HepG2 (cell line): ENCODE measurements at regions not wholly inside any gene's neighbourhood (a gene's known extent, or its start where the extent isn't known, plus 50 kb on each side); places are given as distances from the start of the nearest gene placed in this dataset.

ENCODE experiments used
- ATAC-seq: fragments of 200-7000 bp; cut with Tn5 transposase; 3 replicates; pipeline ENCODE4 v1.9.1; 2020; ENCODE audit warnings: mild to moderate bottlenecking, moderate library complexity
- BruUV-seq: library from RNA; stranded (reverse); fragments of 400-500 nt; replicated peaks from 2 replicates; lab custom pipeline; 2021; lab: Mats Ljungman, UMichigan
- CTCF ChIA-PET: fragments of 300-600 bp; formaldehyde crosslinking; extraction: SDS; loops from one replicate; lab custom pipeline; 2021; ENCODE audit warnings: low total read pairs, inconsistent platforms, low intra/inter-chr PET ratio; lab: Yijun Ruan, JAX
- POLR2A ChIA-PET: fragments of 350-600 bp; sonication (Branson Sonifier 250); formaldehyde crosslinking; loops from one replicate; lab custom pipeline; 2020; ENCODE audit warnings: antibody characterized with exemption, inconsistent platforms; lab: Yijun Ruan, JAX
- DNase-seq: peaks from one replicate; pipeline ENCODE4 v3.0.0-alpha.2; 2015; ENCODE audit warnings: low spot score
- FAIRE-seq: peaks from 3 replicates; lab custom pipeline; 2011; peaks lifted over from hg19 to GRCh38; lab: Jason Lieb, UNC
- H2AFZ ChIP-seq: one replicate; pipeline ENCODE4 v1.6.1; 2011; ENCODE audit warnings: low read length, inconsistent platforms
- H3K27ac ChIP-seq: fragments of 300-600 bp; 3 replicates; pipeline ENCODE4 v1.8.0; 2011; ENCODE audit warnings: mixed run types, mild to moderate bottlenecking, mixed read lengths, low read length, inconsistent platforms; ENCODE audit not compliant: insufficient read depth; ENCODE audit errors: extremely low read length
- H3K27me3 ChIP-seq, 2 experiments: fragments of 200-600 bp in 1 of 2; 2 replicates in 1 of 2; 3 replicates in 1 of 2; pipeline versions ENCODE4 v1.6.0 to v1.8.0; 2011; ENCODE audit warnings: low read length in 2 of 2, mild to moderate bottlenecking in 2 of 2, moderate library complexity in 2 of 2, inconsistent platforms in 1 of 2; ENCODE audit not compliant: insufficient read depth in 2 of 2, control insufficient read depth in 1 of 2
- H3K36me3 ChIP-seq, 2 experiments: fragments of 200-600 bp in 1 of 2; replicated peaks in 1 of 2; 2 replicates in 1 of 2; 3 replicates in 1 of 2; pipeline versions ENCODE4 v1.5.1 to v1.8.0; 2011; ENCODE audit warnings: low read length in 2 of 2, inconsistent platforms in 1 of 2; ENCODE audit not compliant: insufficient read depth in 2 of 2, control insufficient read depth in 1 of 2
- H3K4me1 ChIP-seq: 2 replicates; pipeline ENCODE4 v1.5.1; 2012; ENCODE audit warnings: low read length, inconsistent platforms; ENCODE audit not compliant: insufficient read depth
- H3K4me2 ChIP-seq: 2 replicates; pipeline ENCODE4 v1.6.0; 2011; ENCODE audit warnings: low read depth, low read length, inconsistent platforms
- H3K4me3 ChIP-seq, 3 experiments: fragments of 200-600 bp in 1 of 3; sonication (generic), shearing (Covaris generic) in 1 of 3; replicated peaks in 1 of 3; 2 replicates each; pipeline ENCODE4 v1.5.1; 2011 to 2016; ENCODE audit warnings: low read length in 3 of 3, inconsistent platforms in 2 of 3, low read depth in 2 of 3, mild to moderate bottlenecking in 2 of 3, control low read depth in 1 of 3, mixed read lengths in 1 of 3; ENCODE audit not compliant: insufficient read depth in 1 of 3
- H3K79me2 ChIP-seq: one replicate; pipeline ENCODE4 v1.6.1; 2011; ENCODE audit warnings: low read length, inconsistent platforms; ENCODE audit not compliant: insufficient read depth
- H3K9ac ChIP-seq: 2 replicates; pipeline ENCODE4 v1.6.0; 2011; ENCODE audit warnings: mild to moderate bottlenecking, low read depth, low read length, inconsistent platforms; ENCODE audit not compliant: insufficient read depth
- H3K9me3 ChIP-seq: 2 replicates; pipeline ENCODE4 v1.5.1; 2012; ENCODE audit warnings: mild to moderate bottlenecking, low read length
- H4K20me1 ChIP-seq: 2 replicates; pipeline ENCODE4 v1.6.0; 2011; ENCODE audit warnings: inconsistent platforms, mild to moderate bottlenecking, low read length, moderate library complexity; ENCODE audit not compliant: insufficient read depth
- ATF1 ChIP-seq: IDR thresholded peaks from 2 replicates; pipeline ENCODE4 v1.6.1; 2016; ENCODE audit warnings: mild to moderate bottlenecking, control low read depth
- FOXA3 ChIP-seq: IDR thresholded peaks from 2 replicates; pipeline ENCODE4 v1.6.1; 2016; ENCODE audit warnings: missing genetic modification reagents, missing compliant biosample characterization
- HIVEP1 ChIP-seq: sonication (generic); formaldehyde crosslinking; IDR thresholded peaks from 2 replicates; pipeline ENCODE4 v1.4.0; 2020; ENCODE audit warnings: mild to moderate bottlenecking, missing genetic modification reagents
- HNRNPK ChIP-seq: fragments of 200-400 bp; formaldehyde crosslinking; IDR thresholded peaks from 2 replicates; pipeline ENCODE4 v1.6.1; 2018; ENCODE audit warnings: low read length, low read depth, moderate library complexity, mild to moderate bottlenecking; ENCODE audit not compliant: poor library complexity, severe bottlenecking
- KLF9 ChIP-seq: IDR thresholded peaks from 2 replicates; pipeline ENCODE4 v1.6.1; 2016; ENCODE audit warnings: low read depth
- PCBP2 ChIP-seq: fragments of 200-400 bp; formaldehyde crosslinking; optimal IDR thresholded peaks from 2 replicates; pipeline ENCODE3; 2018; ENCODE audit warnings: low read length, low read depth; ENCODE audit not compliant: poor library complexity, severe bottlenecking
- POLR2A ChIP-seq, 2 experiments: IDR thresholded peaks; 2 replicates each; pipeline ENCODE4 v1.6.1; 2011; ENCODE audit warnings: low read depth in 2 of 2, low read length in 2 of 2, mild to moderate bottlenecking in 1 of 2, moderate library complexity in 1 of 2; ENCODE audit not compliant: insufficient read depth in 1 of 2
- PPARG ChIP-seq: conservative IDR thresholded peaks from 2 replicates; pipeline ENCODE4 v1.6.1; 2016; ENCODE audit warnings: missing biosample characterization, missing genetic modification reagents
- SMAD3 ChIP-seq: sonication (generic); formaldehyde crosslinking; IDR thresholded peaks from 2 replicates; pipeline ENCODE4 v1.4.0; 2020; ENCODE audit warnings: missing genetic modification reagents
- SMYD3 ChIP-seq: sonication (generic); formaldehyde crosslinking; IDR thresholded peaks from 2 replicates; pipeline ENCODE4 v1.8.1; 2023; ENCODE audit warnings: mild to moderate bottlenecking, missing genetic modification reagents
- ZKSCAN5 ChIP-seq: sonication (generic); formaldehyde crosslinking; IDR thresholded peaks from 2 replicates; pipeline ENCODE4 v1.5.1; 2020; ENCODE audit warnings: mild to moderate bottlenecking, missing genetic modification reagents
- ZNF562 ChIP-seq: sonication (generic); formaldehyde crosslinking; IDR thresholded peaks from 2 replicates; pipeline ENCODE4 v1.8.0; 2022; ENCODE audit warnings: missing genetic modification reagents, borderline replicate concordance
- WGBS: methylation state at CpG from one replicate; pipeline ENCODE4 v1.1.6; 2017; ENCODE audit warnings: low lambda C conversion rate; 5-methylcytosine and 5-hydroxymethylcytosine counted together
- in situ Hi-C: cut with HindIII; loops from 2 replicates; pipeline ENCODE4 v1.10.0; 2017; ENCODE audit warnings: low pct_unique_long_range_greater_than_20kb; ENCODE audit not compliant: extremely low pct_ligation_motif_present
- intact Hi-C: fragments of 100-400 bp; cut with micrococcal nuclease; formaldehyde crosslinking; loops from one replicate; pipeline ENCODE4 v1.10.0; 2022; ENCODE audit not compliant: unreplicated experiment
- TF ChIP-seq, protein P1 (sequence below): sonication (generic); formaldehyde crosslinking; IDR thresholded peaks from 2 replicates; pipeline ENCODE4 v1.5.1; 2020; ENCODE audit warnings: mild to moderate bottlenecking, missing genetic modification reagents, moderate library complexity

DNA sequence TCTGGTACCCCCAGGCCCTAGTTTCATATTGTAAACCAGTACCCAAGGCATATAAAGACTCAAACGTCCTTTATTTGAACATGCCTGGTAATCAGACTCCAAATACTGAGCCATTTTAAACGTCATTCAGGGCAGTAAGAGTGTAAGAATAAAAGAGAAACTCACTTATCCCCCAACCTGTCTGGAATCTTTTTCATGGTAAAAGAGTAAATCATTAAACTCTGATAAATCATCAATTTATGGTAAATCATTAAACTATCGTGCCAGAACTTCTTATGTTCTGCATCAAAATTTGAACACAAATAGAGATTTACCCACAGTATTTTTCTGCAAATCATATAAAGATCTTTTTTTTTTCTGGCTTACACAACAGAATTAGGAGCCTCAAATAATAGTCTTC, 734.3 kb upstream of the POT1 start (continued):
- TF ChIP-seq FOXA3 (CRISPR knock-in tag) (no peak), SMAD3 (CRISPR knock-in tag) (no peak), ZKSCAN5 (CRISPR knock-in tag) (no peak), HNRNPK (no peak), POLR2A (IDR thresholded peaks at IDR 0.05; ENCODE audit: insufficient read depth in 1 of 2, low read depth in 2 of 2, low read length in 2 of 2) (no peak)

DNA sequence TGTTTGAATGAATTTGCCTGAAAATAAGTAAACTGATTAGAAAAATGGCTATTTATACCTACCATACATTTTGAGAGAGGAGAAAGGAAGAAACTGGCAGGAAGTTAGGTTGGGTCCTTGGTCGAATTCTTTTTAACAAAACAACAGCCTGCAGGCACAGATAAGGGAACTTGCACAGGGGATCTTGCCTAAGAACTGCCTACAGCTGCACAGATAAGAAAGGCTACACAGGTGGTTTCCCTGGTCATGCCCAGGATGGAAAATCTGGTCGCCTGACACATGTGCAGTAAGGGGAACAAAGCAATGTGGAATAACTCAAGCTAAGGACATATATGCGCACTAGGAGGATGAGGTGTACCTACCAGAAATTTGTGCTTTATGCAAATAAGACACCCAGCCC, 732.1 kb upstream of the POT1 start:
- Histone ChIP-seq H4K20me1 (no peaks in the 10 kb centered on the region), H3K27ac (no peak overlapping the region), H3K4me2 (no peak overlapping the region)
- DNase-seq: no peak
- 15% methylated on average over 3 of the region's 3 CpGs for WGBS
- TF ChIP-seq KLF9: no peak
- TF ChIP-seq, all 625 proteins: peak for 0
- Histone ChIP-seq H3K9me3 (peaks cover 8% of the 10 kb centered on the region; the same call in 1 of the 2 replicates), H3K9ac (no peak overlapping the region), H2AFZ (no peak overlapping the region), H3K27me3 (no peaks in the 10 kb centered on the region), H3K36me3 (no peaks in the 10 kb centered on the region), H3K4me1 (no peaks in the 10 kb centered on the region), H3K79me2 (no peaks in the 10 kb centered on the region), H3K4me3 (no peak overlapping the region)
- BruUV-seq: no TSS peak
- FAIRE-seq: no peak
- in situ Hi-C loops (no loop called here), intact Hi-C loops (no loop called here)
- CTCF ChIA-PET: no interaction called here
- no peak for ATAC-seq
- POLR2A ChIA-PET: no interaction called here

DNA sequence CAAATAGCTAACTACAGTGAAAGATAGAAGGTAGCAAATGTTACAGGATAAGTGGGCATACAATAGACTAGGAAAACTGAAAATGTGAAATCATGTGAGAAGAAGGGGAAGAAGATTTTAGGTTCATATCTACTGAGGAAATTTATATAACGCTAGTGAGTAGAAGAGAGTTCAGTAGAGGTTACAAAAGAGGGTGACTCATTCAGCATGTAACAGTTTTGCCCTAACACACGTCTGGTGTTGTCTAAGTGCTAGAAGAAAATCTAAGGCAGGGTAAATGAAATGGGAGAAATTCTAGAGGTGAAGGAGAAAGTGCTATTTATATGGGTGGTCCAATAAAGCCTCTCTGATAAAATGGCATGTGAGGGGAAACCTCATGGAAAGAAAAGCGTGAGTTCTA, 731.4 kb upstream of the POT1 start:
- Histone ChIP-seq H3K9me3 (peaks cover 8% of the 10 kb centered on the region; the same call in 1 of the 2 replicates), H3K79me2 (no peaks in the 10 kb centered on the region), H3K27ac (no peak overlapping the region), H3K4me1 (no peaks in the 10 kb centered on the region), H3K4me3 (no peak overlapping the region), H2AFZ (no peak overlapping the region), H3K9ac (no peak overlapping the region), H3K36me3 (no peaks in the 10 kb centered on the region), H3K4me2 (no peak overlapping the region)
- WGBS: 14% methylated on average over 3 of the region's 3 CpGs
- BruUV-seq: no TSS peak
- no peak for FAIRE-seq
- in situ Hi-C loops: no loop called here
- ATAC-seq: no peak
- TF ChIP-seq, protein P1, sequence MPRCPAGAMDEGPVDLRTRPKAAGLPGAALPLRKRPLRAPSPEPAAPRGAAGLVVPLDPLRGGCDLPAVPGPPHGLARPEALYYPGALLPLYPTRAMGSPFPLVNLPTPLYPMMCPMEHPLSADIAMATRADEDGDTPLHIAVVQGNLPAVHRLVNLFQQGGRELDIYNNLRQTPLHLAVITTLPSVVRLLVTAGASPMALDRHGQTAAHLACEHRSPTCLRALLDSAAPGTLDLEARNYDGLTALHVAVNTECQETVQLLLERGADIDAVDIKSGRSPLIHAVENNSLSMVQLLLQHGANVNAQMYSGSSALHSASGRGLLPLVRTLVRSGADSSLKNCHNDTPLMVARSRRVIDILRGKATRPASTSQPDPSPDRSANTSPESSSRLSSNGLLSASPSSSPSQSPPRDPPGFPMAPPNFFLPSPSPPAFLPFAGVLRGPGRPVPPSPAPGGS (CRISPR knock-in tag): no peak
- TF ChIP-seq PCBP2 (no peak), PPARG (CRISPR knock-in tag) (no peak), SMYD3 (CRISPR knock-in tag) (no peak), ATF1 (CRISPR knock-in tag) (no peak), ZNF562 (CRISPR knock-in tag) (no peak), HIVEP1 (CRISPR knock-in tag) (no peak)
- TF ChIP-seq, all 625 proteins: peak for 0
- no peaks in the 10 kb centered on the region for H4K20me1 ChIP-seq
- ChIA-PET POLR2A (no interaction called here), CTCF (no interaction called here)
- no peak for DNase-seq
- intact Hi-C loops: no loop called here
- no peaks in the 10 kb centered on the region for H3K27me3 ChIP-seq
